ENCODE measurements at regions not wholly inside any gene's neighbourhood (a gene's known extent, or its start where the extent isn't known, plus 50 kb on each side); places are given as distances from the start of the nearest gene placed in this dataset.

DNA sequence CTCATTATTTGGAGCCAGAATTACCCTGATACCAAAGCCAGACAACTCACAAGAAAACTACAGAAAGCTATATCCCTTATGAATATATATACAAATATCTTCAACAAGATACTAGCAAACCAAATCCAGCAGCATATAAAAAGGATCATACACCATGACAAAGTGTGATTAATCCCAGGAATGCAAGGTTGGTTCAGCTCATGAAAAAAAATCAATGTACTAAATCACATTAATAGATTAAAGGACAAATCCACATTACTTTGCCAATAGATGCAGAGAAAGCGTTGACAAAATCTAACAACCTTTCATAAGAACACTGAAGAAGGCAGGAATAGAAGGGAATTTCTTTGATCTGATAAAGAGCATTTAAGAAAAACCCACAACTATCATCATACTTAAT is 50.4 kb upstream of the TEAD1 start:
- TF ChIP-seq POLR2A (IDR thresholded peaks at IDR 0.05), result no peak
- TF ChIP-seq CTCF (IDR thresholded peaks at IDR 0.05), result no peak
- no peak for TF ChIP-seq POLR2AphosphoS5 (IDR thresholded peaks at IDR 0.05)
- TF ChIP-seq EP300 (IDR thresholded peaks at IDR 0.05), result no peak

Data from upper lobe of left lung (tissue), 4 donors.